SU-DHL-6 (cell line): ENCODE measurements at regions not wholly inside any gene's neighbourhood (a gene's known extent, or its start where the extent isn't known, plus 50 kb on each side); places are given as distances from the start of the nearest gene placed in this dataset.

Experiments
- CTCF ChIP-seq: fragments of 200-600 bp; sonication (generic); IDR thresholded peaks from one replicate; pipeline ENCODE4 v1.5.1; 2017; ENCODE audit warnings: antibody characterized with exemption, mild to moderate bottlenecking, low read length, moderate library complexity; ENCODE audit not compliant: insufficient read depth, poor library complexity, severe bottlenecking
- EZH2phosphoT487 ChIP-seq: fragments of 200-600 bp; sonication (generic), shearing (Covaris generic); conservative IDR thresholded peaks from 2 replicates; pipeline ENCODE4 v1.6.1; 2018; ENCODE audit warnings: mild to moderate bottlenecking, antibody characterized with exemption, low read length, moderate library complexity, mixed read lengths

- no peak for TF ChIP-seq CTCF
- TF ChIP-seq EZH2phosphoT487 = no peak
These were observed 58.2 kb upstream of the B3GAT1 start for GRCh38 chr11:134470238-134470637.
